Osteoblast (primary cell): ENCODE measurements at regions not wholly inside any gene's neighbourhood (a gene's known extent, or its start where the extent isn't known, plus 50 kb on each side); places are given as distances from the start of the nearest gene placed in this dataset.

Experiments used
- DNase-seq: peaks from one replicate; pipeline ENCODE4 v3.0.0; 2011; ENCODE audit warnings: low spot score, mixed read lengths; ENCODE audit not compliant: insufficient read length; ENCODE audit errors: missing footprints
- H2AFZ ChIP-seq: 2 replicates; pipeline ENCODE4 v1.6.0; 2011; ENCODE audit warnings: mild to moderate bottlenecking, low read length
- H3K27ac ChIP-seq: 2 replicates; pipeline ENCODE4 v1.5.1; 2011; ENCODE audit warnings: mild to moderate bottlenecking, low read depth, low read length, moderate library complexity
- H3K27me3 ChIP-seq: 2 replicates; pipeline ENCODE4 v1.6.0; 2012; ENCODE audit warnings: mild to moderate bottlenecking, control low read depth, inconsistent platforms, low read length, moderate library complexity; ENCODE audit not compliant: insufficient read depth
- H3K36me3 ChIP-seq: 2 replicates; pipeline ENCODE4 v1.5.1; 2011; ENCODE audit warnings: mild to moderate bottlenecking, low read length, control low read depth, moderate library complexity; ENCODE audit not compliant: insufficient read depth
- H3K4me1 ChIP-seq: 2 replicates; pipeline ENCODE4 v1.5.1; 2011; ENCODE audit warnings: mild to moderate bottlenecking, low read length, control low read depth, moderate library complexity; ENCODE audit not compliant: insufficient read depth
- H3K4me2 ChIP-seq: 2 replicates; pipeline ENCODE4 v1.6.0; 2011; ENCODE audit warnings: mild to moderate bottlenecking, low read length; ENCODE audit not compliant: insufficient read depth
- H3K4me3 ChIP-seq: fragments of 200-600 bp; sonication (generic); 3 replicates; pipeline ENCODE4 v1.5.1; 2012; ENCODE audit warnings: mild to moderate bottlenecking, low read length, inconsistent platforms; ENCODE audit not compliant: insufficient read depth
- H3K79me2 ChIP-seq: 2 replicates; pipeline ENCODE4 v1.6.0; 2012; ENCODE audit warnings: mild to moderate bottlenecking, low read length, control low read depth, inconsistent platforms; ENCODE audit not compliant: insufficient read depth
- H3K9me3 ChIP-seq: 2 replicates; pipeline ENCODE4 v1.5.1; 2011; ENCODE audit warnings: low read depth, low read length, control low read depth
- H4K20me1 ChIP-seq: 2 replicates; pipeline ENCODE4 v1.6.0; 2012; ENCODE audit warnings: mild to moderate bottlenecking, low read length, control low read depth; ENCODE audit not compliant: insufficient read depth
- TF ChIP-seq, protein P1 (sequence below): IDR thresholded peaks from 2 replicates; pipeline ENCODE4 v1.5.1; 2011; ENCODE audit warnings: mild to moderate bottlenecking, low read depth, low read length, moderate library complexity; ENCODE audit errors: extremely low read depth

DNA sequence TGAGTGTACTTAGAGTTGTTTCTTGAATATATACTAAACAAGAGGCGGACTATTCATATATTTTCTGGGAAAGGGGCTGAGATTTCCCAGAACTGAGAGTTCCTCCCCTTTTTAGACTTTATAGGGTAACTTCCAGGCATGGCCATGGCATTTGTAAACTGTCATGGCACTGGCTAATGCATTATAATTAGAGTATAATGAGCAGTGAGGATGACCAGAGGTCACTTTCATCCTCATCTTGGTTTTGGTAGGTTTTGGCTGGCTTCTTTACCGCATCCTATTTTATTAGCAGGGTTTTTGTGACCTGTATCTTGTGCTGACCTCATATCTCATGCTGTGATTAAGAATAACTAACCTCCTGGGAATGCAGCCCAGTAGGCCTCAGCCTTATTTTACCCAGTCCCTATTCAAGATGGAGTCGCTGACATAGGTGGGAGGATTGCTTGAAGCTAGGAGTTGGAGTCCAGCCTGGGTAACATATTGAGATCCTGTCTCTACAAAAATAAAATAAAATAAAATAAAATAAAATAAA, 91.4 kb downstream of the MOBP start:
- Histone ChIP-seq H3K4me2 (no peak overlapping the region), H3K27ac (no peak overlapping the region), H4K20me1 (no peaks in the 10 kb centered on the region), H3K9me3 (no peaks in the 10 kb centered on the region), H2AFZ (no peak overlapping the region), H3K4me1 (no peaks in the 10 kb centered on the region), H3K27me3 (no peaks in the 10 kb centered on the region), H3K36me3 (no peaks in the 10 kb centered on the region), H3K79me2 (no peaks in the 10 kb centered on the region), H3K4me3 (no peak overlapping the region)
- no peak for DNase-seq
- TF ChIP-seq, protein P1, sequence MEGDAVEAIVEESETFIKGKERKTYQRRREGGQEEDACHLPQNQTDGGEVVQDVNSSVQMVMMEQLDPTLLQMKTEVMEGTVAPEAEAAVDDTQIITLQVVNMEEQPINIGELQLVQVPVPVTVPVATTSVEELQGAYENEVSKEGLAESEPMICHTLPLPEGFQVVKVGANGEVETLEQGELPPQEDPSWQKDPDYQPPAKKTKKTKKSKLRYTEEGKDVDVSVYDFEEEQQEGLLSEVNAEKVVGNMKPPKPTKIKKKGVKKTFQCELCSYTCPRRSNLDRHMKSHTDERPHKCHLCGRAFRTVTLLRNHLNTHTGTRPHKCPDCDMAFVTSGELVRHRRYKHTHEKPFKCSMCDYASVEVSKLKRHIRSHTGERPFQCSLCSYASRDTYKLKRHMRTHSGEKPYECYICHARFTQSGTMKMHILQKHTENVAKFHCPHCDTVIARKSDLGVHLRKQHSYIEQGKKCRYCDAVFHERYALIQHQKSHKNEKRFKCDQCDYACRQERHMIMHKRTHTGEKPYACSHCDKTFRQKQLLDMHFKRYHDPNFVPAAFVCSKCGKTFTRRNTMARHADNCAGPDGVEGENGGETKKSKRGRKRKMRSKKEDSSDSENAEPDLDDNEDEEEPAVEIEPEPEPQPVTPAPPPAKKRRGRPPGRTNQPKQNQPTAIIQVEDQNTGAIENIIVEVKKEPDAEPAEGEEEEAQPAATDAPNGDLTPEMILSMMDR: no peak

DNA sequence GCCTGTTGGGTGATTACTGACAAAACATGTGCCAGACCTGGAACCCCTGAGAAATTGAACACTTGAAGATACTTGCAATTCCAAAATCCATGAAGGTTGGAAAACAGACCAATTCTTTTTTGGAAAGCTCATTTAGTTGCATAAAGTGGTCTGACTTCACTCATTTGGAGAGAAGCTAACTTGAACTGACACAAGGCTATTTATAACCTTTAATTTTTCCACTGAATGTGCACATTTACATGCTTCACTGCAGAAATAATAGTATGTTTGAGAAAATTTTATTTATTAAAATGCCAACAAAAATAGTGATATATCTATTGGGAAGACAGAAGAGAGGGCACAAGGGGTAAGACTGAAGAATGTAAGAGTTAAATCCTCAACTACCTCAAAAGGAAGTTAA, 92.1 kb downstream of the MOBP start:
- H3K4me1 ChIP-seq: no peaks in the 10 kb centered on the region
- H3K9me3 ChIP-seq: no peaks in the 10 kb centered on the region
- H2AFZ ChIP-seq: no peak overlapping the region
- H3K79me2 ChIP-seq: no peaks in the 10 kb centered on the region
- no peaks in the 10 kb centered on the region for H3K36me3 ChIP-seq
- H3K27ac ChIP-seq: no peak overlapping the region
- TF ChIP-seq, protein P1: no peak
- no peak for DNase-seq
- no peak overlapping the region for H3K4me2 ChIP-seq
- no peak overlapping the region for H3K4me3 ChIP-seq
- H4K20me1 ChIP-seq: no peaks in the 10 kb centered on the region
- no peaks in the 10 kb centered on the region for H3K27me3 ChIP-seq

DNA sequence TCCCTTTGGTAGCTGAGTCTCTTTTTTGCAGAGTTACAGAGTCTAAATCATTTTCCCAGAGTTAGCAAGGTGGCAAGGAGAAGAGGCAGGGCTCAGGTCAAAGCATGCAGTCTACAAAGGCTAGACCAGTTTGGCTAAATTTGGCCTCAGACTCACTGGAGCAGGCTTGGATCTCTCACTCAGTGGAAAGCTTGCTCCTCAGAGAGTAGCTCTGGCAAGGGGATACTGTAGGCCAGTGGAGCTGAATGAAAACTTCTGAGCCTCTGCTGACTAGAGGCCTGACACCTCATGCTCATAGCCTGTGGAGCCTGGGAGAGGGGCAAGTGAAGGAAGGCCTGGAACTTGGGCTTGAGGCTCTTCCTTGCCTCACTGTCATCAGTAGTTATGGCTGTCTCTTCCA, 101.0 kb downstream of the MOBP start:
- Histone ChIP-seq H2AFZ (no peak overlapping the region), H4K20me1 (no peaks in the 10 kb centered on the region), H3K36me3 (no peaks in the 10 kb centered on the region), H3K9me3 (no peaks in the 10 kb centered on the region), H3K79me2 (no peaks in the 10 kb centered on the region), H3K4me3 (no peak overlapping the region), H3K27ac (no peak overlapping the region), H3K4me1 (no peaks in the 10 kb centered on the region), H3K27me3 (no peaks in the 10 kb centered on the region), H3K4me2 (no peak overlapping the region)
- no peak for DNase-seq
- TF ChIP-seq, protein P1: no peak

DNA sequence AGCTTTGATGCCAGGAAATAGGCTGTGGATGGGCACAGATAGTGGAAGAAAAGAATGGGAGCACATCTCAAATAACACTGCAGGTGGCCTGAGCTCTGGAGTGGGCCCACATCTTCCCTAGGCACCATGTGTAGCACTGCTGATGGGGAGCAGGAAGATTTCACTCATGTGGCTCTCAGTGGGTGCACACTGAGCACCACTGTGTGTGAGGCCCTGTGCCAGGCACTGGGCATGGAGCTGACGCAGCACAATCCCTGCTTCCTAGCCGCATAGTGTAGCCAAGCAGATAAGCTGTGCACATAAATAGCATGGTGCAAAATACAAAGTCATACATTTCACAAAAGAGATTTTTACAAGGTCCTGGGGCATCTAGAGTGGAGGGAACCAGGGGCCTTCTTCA, 101.6 kb downstream of the MOBP start:
- Histone ChIP-seq H3K27me3 (no peaks in the 10 kb centered on the region), H3K4me3 (no peak overlapping the region), H3K4me1 (no peaks in the 10 kb centered on the region), H3K79me2 (no peaks in the 10 kb centered on the region), H2AFZ (no peak overlapping the region), H4K20me1 (no peaks in the 10 kb centered on the region), H3K36me3 (no peaks in the 10 kb centered on the region), H3K4me2 (no peak overlapping the region), H3K27ac (no peak overlapping the region), H3K9me3 (no peaks in the 10 kb centered on the region)
- TF ChIP-seq, protein P1: no peak
- no peak for DNase-seq
